AG09319 (cell line): ENCODE measurements at regions not wholly inside any gene's neighbourhood (a gene's known extent, or its start where the extent isn't known, plus 50 kb on each side); places are given as distances from the start of the nearest gene placed in this dataset.
"Not testable (repeated sequence)": the region's sequence is repeated elsewhere in the genome, so short reads cannot be mapped to it uniquely, and the experiment has no call there.

Source experiments
- DNase-seq: peaks from one replicate; pipeline ENCODE4 v3.0.0-alpha.2; 2010; ENCODE audit warnings: low read depth; ENCODE audit errors: extremely low read depth
- CTCF ChIP-seq: IDR thresholded peaks from 2 replicates; pipeline ENCODE4 v1.5.1; 2011; ENCODE audit warnings: low read depth, mild to moderate bottlenecking, inconsistent platforms, low read length, moderate library complexity

GRCh38 chr1:219863816-219864215 is 64.5 kb downstream of the SLC30A10 start:
- DNase-seq, result not testable (repeated sequence)

GRCh38 chr1:219862366-219862765 is 66.0 kb downstream of the SLC30A10 start:
- DNase-seq, result no peak
- TF ChIP-seq CTCF, result no peak

- TF ChIP-seq CTCF, result no peak
- DNase-seq, result no peak
These were observed 69.4 kb downstream of the SLC30A10 start for GRCh38 chr1:219858980-219859379.

- no peak for TF ChIP-seq CTCF
- DNase-seq, result no peak
These were observed 81.0 kb downstream of the SLC30A10 start for GRCh38 chr1:219847215-219847855.

- DNase-seq, result not testable (repeated sequence)
These were observed 88.8 kb downstream of the SLC30A10 start for GRCh38 chr1:219839595-219839994.

- DNase-seq, result no peak
- TF ChIP-seq CTCF, result no peak
These were observed 90.4 kb downstream of the SLC30A10 start for GRCh38 chr1:219837994-219838294.

- peak; percentile 57 for TF ChIP-seq CTCF
- peak; percentile 0 for DNase-seq
These were observed 90.9 kb downstream of the SLC30A10 start for GRCh38 chr1:219837274-219837993.

GRCh38 chr1:219834314-219834917 is 93.9 kb downstream of the SLC30A10 start:
- TF ChIP-seq CTCF, result no peak
- no peak for DNase-seq
